ENCODE measurements at regions not wholly inside any gene's neighbourhood (a gene's known extent, or its start where the extent isn't known, plus 50 kb on each side); places are given as distances from the start of the nearest gene placed in this dataset.

GRCh38 chr2:153189091-153189888 is 289.3 kb downstream of the RPRM start:
- TF ChIP-seq CTCF (IDR thresholded peaks at IDR 0.05), result no peak
- TF ChIP-seq ZFX (IDR thresholded peaks at IDR 0.05; ENCODE audit: borderline replicate concordance), result no peak

All from 22Rv1 (cell line).